Mesenchymal stem cell (in vitro differentiated cells and primary cell): ENCODE measurements at regions not wholly inside any gene's neighbourhood (a gene's known extent, or its start where the extent isn't known, plus 50 kb on each side); places are given as distances from the start of the nearest gene placed in this dataset.

Experiments
- DNase-seq: peaks from one replicate; pipeline ENCODE4 v3.0.0-alpha.2; 2013
- H2AFZ ChIP-seq: one replicate; pipeline ENCODE4 v1.6.1; 2013; ENCODE audit warnings: low read depth, mild to moderate bottlenecking, control low read depth, inconsistent platforms, low read length, moderate library complexity
- H2AK5ac ChIP-seq: 2 replicates; pipeline ENCODE4 v1.6.1; 2013; ENCODE audit warnings: low read length, moderate library complexity, mild to moderate bottlenecking, inconsistent platforms; ENCODE audit not compliant: severe bottlenecking
- H2BK120ac ChIP-seq: one replicate; pipeline ENCODE4 v1.6.1; 2013; ENCODE audit warnings: low read depth, mild to moderate bottlenecking, inconsistent platforms, low read length, moderate library complexity
- H2BK12ac ChIP-seq, 2 experiments: one replicate each; pipeline ENCODE4 v1.6.1; 2013; ENCODE audit warnings: inconsistent platforms in 2 of 2, low read length in 2 of 2, mild to moderate bottlenecking in 2 of 2, moderate library complexity in 2 of 2, control low read depth in 1 of 2
- H2BK15ac ChIP-seq: one replicate; pipeline ENCODE4 v1.6.1; 2013; ENCODE audit warnings: mild to moderate bottlenecking, low read depth, inconsistent platforms; ENCODE audit not compliant: poor library complexity, severe bottlenecking
- H2BK5ac ChIP-seq: 2 replicates; pipeline ENCODE4 v1.6.1; 2013; ENCODE audit warnings: low read depth, mild to moderate bottlenecking, low read length, control low read depth, inconsistent platforms; ENCODE audit not compliant: poor library complexity, severe bottlenecking
- H3K14ac ChIP-seq, 2 experiments: one replicate each; pipeline ENCODE4 v1.6.1; 2013; ENCODE audit warnings: inconsistent platforms in 2 of 2, low read length in 2 of 2, control low read depth in 1 of 2, mild to moderate bottlenecking in 1 of 2, moderate library complexity in 1 of 2
- H3K18ac ChIP-seq, 2 experiments: one replicate each; pipeline ENCODE4 v1.6.1; 2013; ENCODE audit warnings: inconsistent platforms in 2 of 2, low read length in 2 of 2, control low read depth in 1 of 2, low read depth in 1 of 2, mild to moderate bottlenecking in 1 of 2
- H3K23ac ChIP-seq, 2 experiments: one replicate each; pipeline ENCODE4 v1.6.1; 2013; ENCODE audit warnings: inconsistent platforms in 2 of 2, low read length in 2 of 2, mild to moderate bottlenecking in 2 of 2, moderate library complexity in 2 of 2, control low read depth in 1 of 2
- H3K27ac ChIP-seq: 2 replicates; pipeline ENCODE4 v1.5.1; 2013; ENCODE audit warnings: mild to moderate bottlenecking, moderate library complexity, low read length, control low read depth, inconsistent platforms; ENCODE audit not compliant: poor library complexity, severe bottlenecking
- H3K27me3 ChIP-seq, 2 experiments: 2 replicates each; pipeline versions ENCODE4 v1.6.1 to v1.7.0; 2013; ENCODE audit warnings: low read length in 2 of 2, mild to moderate bottlenecking in 2 of 2, moderate library complexity in 2 of 2, control low read depth in 1 of 2, inconsistent platforms in 1 of 2; ENCODE audit not compliant: control insufficient read depth in 1 of 2, insufficient read depth in 1 of 2
- H3K36me3 ChIP-seq, 2 experiments: 2 replicates each; pipeline versions ENCODE4 v1.6.1 to v1.7.0; 2013; ENCODE audit warnings: low read length in 2 of 2, control low read depth in 1 of 2, inconsistent platforms in 1 of 2, low read depth in 1 of 2, mild to moderate bottlenecking in 1 of 2; ENCODE audit not compliant: insufficient read depth in 2 of 2, control insufficient read depth in 1 of 2
- H3K4ac ChIP-seq, 2 experiments: one replicate each; pipeline ENCODE4 v1.6.1; 2013; ENCODE audit warnings: inconsistent platforms in 2 of 2, low read length in 2 of 2, mild to moderate bottlenecking in 2 of 2, moderate library complexity in 2 of 2, control low read depth in 1 of 2, low read depth in 1 of 2
- H3K4me1 ChIP-seq: 2 replicates; pipeline ENCODE4 v1.6.1; 2013; ENCODE audit warnings: low read depth, low read length, control low read depth; ENCODE audit not compliant: control insufficient read depth, insufficient read depth
- H3K4me2 ChIP-seq: 2 replicates; pipeline ENCODE4 v1.6.1; 2013; ENCODE audit warnings: low read length, mild to moderate bottlenecking, inconsistent platforms; ENCODE audit not compliant: poor library complexity, severe bottlenecking
- H3K4me3 ChIP-seq, 2 experiments: 2 replicates each; pipeline versions ENCODE4 v1.5.1 to v1.7.0; 2013; ENCODE audit warnings: low read length in 2 of 2, mild to moderate bottlenecking in 2 of 2, control low read depth in 1 of 2, low read depth in 1 of 2; ENCODE audit not compliant: insufficient read depth in 1 of 2
- H3K79me1 ChIP-seq: replicated peaks from 2 replicates; pipeline ENCODE4 v1.6.1; 2013; ENCODE audit warnings: mild to moderate bottlenecking, control low read depth, low read length, inconsistent platforms; ENCODE audit not compliant: poor library complexity, severe bottlenecking
- H3K9ac ChIP-seq: 2 replicates; pipeline ENCODE4 v1.7.0; 2013; ENCODE audit warnings: mild to moderate bottlenecking, low read length, moderate library complexity
- H3K9me3 ChIP-seq: 2 replicates; pipeline ENCODE4 v1.7.0; 2013; ENCODE audit warnings: mild to moderate bottlenecking, low read length; ENCODE audit not compliant: control insufficient read depth
- H4K8ac ChIP-seq: one replicate; pipeline ENCODE4 v1.6.1; 2013; ENCODE audit warnings: inconsistent platforms, mild to moderate bottlenecking, low read length, moderate library complexity
- H4K91ac ChIP-seq: one replicate; pipeline ENCODE4 v1.6.1; 2013; ENCODE audit warnings: mild to moderate bottlenecking, low read length, inconsistent platforms
- WGBS: methylation state at CpG from one replicate; pipeline ENCODE4 v1.1.7; 2013; ENCODE audit warnings: mixed read lengths; 5-methylcytosine and 5-hydroxymethylcytosine counted together

- H3K14ac ChIP-seq, result no peak overlapping the region
- H2BK15ac ChIP-seq, result no peak overlapping the region
- no peak overlapping the region for H2BK120ac ChIP-seq
- H3K27ac ChIP-seq, result no peak overlapping the region
- H2BK5ac ChIP-seq, result no peak overlapping the region
- H3K4me1 ChIP-seq, result peaks cover 3% of the 10 kb centered on the region
- H3K27me3 ChIP-seq, result no peaks in the 10 kb centered on the region
- DNase-seq, result no peak
- no peak overlapping the region for H3K4ac ChIP-seq
- no peak overlapping the region for H3K4me3 ChIP-seq
- no peak overlapping the region for H4K8ac ChIP-seq
- no peak overlapping the region for H2AFZ ChIP-seq
- H4K91ac ChIP-seq, result no peak overlapping the region
- no peak overlapping the region for H3K9ac ChIP-seq
- H3K4me2 ChIP-seq, result no peak overlapping the region
- no peak overlapping the region for H3K18ac ChIP-seq
- H2BK12ac ChIP-seq, result no peak overlapping the region
- no peaks in the 10 kb centered on the region for H3K79me1 ChIP-seq
- no peaks in the 10 kb centered on the region for H3K36me3 ChIP-seq
- WGBS, result 92% methylated on average over 1 of the region's 1 CpG
- no peak overlapping the region for H3K23ac ChIP-seq
- H2AK5ac ChIP-seq, result no peak overlapping the region
- peaks cover 4% of the 10 kb centered on the region for H3K9me3 ChIP-seq
Observed at GRCh38 chr2:160702754-160703153, 209.1 kb upstream of the RBMS1 start.

GRCh38 chr2:160703648-160704585 is 210.3 kb upstream of the RBMS1 start:
- Histone ChIP-seq H2BK15ac (no peak overlapping the region), H3K36me3 (no peaks in the 10 kb centered on the region), H4K8ac (no peak overlapping the region), H3K9ac (no peak overlapping the region), H3K27me3 (no peaks in the 10 kb centered on the region), H4K91ac (no peak overlapping the region), H3K9me3 (peaks cover 4% of the 10 kb centered on the region), H3K4me3 (no peak overlapping the region), H2AFZ (no peak overlapping the region), H3K18ac (no peak overlapping the region), H3K4ac (no peak overlapping the region), H3K14ac (no peak overlapping the region), H3K4me1 (peaks cover 3% of the 10 kb centered on the region), H3K27ac (no peak overlapping the region), H3K23ac (no peak overlapping the region), H3K79me1 (no peaks in the 10 kb centered on the region), H3K4me2 (no peak overlapping the region), H2BK5ac (no peak overlapping the region), H2AK5ac (no peak overlapping the region), H2BK120ac (no peak overlapping the region), H2BK12ac (peak overlapping the region; percentile 10 to 45)
- peak; percentile 33 for DNase-seq
- WGBS, result 17% methylated on average over 8 of the region's 8 CpGs

GRCh38 chr2:160715428-160715827 is 221.8 kb upstream of the RBMS1 start:
- Histone ChIP-seq H2BK120ac (no peak overlapping the region), H3K27me3 (no peaks in the 10 kb centered on the region)
- 93% methylated on average over 2 of the region's 2 CpGs for WGBS

GRCh38 chr2:160719116-160719515 is 225.5 kb upstream of the RBMS1 start:
- H3K4me3 ChIP-seq, result no peak overlapping the region
- no peak overlapping the region for H2BK12ac ChIP-seq
- no peak overlapping the region for H3K14ac ChIP-seq
- no peak overlapping the region for H4K91ac ChIP-seq
- no peaks in the 10 kb centered on the region for H3K36me3 ChIP-seq
- WGBS, result 0% methylated on average over 1 of the region's 3 CpGs
- H4K8ac ChIP-seq, result peak overlapping the region; percentile 12
- DNase-seq, result peak; percentile 51
- H2AK5ac ChIP-seq, result no peak overlapping the region
- no peak overlapping the region for H2BK120ac ChIP-seq
- H2BK15ac ChIP-seq, result no peak overlapping the region
- H3K9me3 ChIP-seq, result no peaks in the 10 kb centered on the region
- peak overlapping the region; percentile 43 for H2AFZ ChIP-seq
- no peak overlapping the region for H3K4ac ChIP-seq
- H3K9ac ChIP-seq, result no peak overlapping the region
- no peak overlapping the region for H3K23ac ChIP-seq
- H3K4me1 ChIP-seq, result no peaks in the 10 kb centered on the region
- H3K4me2 ChIP-seq, result no peak overlapping the region
- H3K18ac ChIP-seq, result no peak overlapping the region
- no peaks in the 10 kb centered on the region for H3K27me3 ChIP-seq
- no peaks in the 10 kb centered on the region for H3K79me1 ChIP-seq
- H2BK5ac ChIP-seq, result no peak overlapping the region
- H3K27ac ChIP-seq, result no peak overlapping the region

More at GRCh38 chr2:160715428-160715827, 221.8 kb upstream of the RBMS1 start:
- Histone ChIP-seq H3K27ac (no peak overlapping the region), H2BK15ac (no peak overlapping the region), H3K9ac (no peak overlapping the region), H3K79me1 (no peaks in the 10 kb centered on the region), H3K4me1 (no peaks in the 10 kb centered on the region), H4K91ac (no peak overlapping the region), H2AFZ (no peak overlapping the region), H2BK5ac (no peak overlapping the region), H3K4me3 (no peak overlapping the region), H3K4me2 (no peak overlapping the region), H4K8ac (no peak overlapping the region), H2BK12ac (no peak overlapping the region), H3K36me3 (no peaks in the 10 kb centered on the region), H2AK5ac (no peak overlapping the region), H3K18ac (no peak overlapping the region), H3K14ac (no peak overlapping the region), H3K4ac (no peak overlapping the region), H3K23ac (no peak overlapping the region), H3K9me3 (peaks cover 5% of the 10 kb centered on the region)
- no peak for DNase-seq
